ENCODE measurements at regions not wholly inside any gene's neighbourhood (a gene's known extent, or its start where the extent isn't known, plus 50 kb on each side); places are given as distances from the start of the nearest gene placed in this dataset.
"Not testable (repeated sequence)": the region's sequence is repeated elsewhere in the genome, so short reads cannot be mapped to it uniquely, and the experiment has no call there.

DNA sequence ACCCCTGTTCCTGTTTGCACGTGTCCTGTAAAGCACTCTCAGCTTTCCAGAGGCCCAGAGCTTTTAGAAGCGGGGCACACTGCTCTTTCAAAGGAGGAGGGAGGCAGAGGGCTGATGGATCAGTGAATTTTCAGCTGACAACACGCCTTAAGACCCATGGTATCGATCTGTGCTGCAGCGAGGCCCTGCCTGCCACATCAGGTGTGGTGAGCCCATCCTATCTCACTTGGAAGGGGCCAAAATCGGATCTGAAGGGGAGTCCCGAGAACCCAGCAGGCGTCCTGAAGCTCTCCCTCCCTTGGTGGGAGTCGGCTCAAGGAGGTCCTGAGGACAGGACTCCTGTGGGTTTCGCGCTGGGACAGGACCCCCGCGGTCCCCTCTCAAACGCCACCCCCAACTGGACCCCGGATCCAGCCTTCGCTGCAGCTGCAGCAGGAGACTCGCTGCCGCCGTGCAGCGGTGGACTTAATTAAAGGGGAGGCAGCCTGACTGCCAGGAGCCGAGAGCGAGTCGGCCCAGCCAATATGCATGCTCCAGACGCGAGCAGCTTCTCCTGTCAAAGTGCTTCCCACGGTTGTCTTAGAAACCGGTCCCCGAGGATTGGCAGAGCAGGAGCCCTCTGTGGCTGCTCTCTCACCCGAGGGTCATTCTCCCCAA, 580.0 kb upstream of the ZNF337 start:
- DNase-seq (ENCODE audit: low spot score in 2 of 2): no peak
- TF ChIP-seq EP300 (IDR thresholded peaks at IDR 0.05) (no peak), POLR2A (IDR thresholded peaks at IDR 0.05) (no peak)
- TF ChIP-seq, protein P1, sequence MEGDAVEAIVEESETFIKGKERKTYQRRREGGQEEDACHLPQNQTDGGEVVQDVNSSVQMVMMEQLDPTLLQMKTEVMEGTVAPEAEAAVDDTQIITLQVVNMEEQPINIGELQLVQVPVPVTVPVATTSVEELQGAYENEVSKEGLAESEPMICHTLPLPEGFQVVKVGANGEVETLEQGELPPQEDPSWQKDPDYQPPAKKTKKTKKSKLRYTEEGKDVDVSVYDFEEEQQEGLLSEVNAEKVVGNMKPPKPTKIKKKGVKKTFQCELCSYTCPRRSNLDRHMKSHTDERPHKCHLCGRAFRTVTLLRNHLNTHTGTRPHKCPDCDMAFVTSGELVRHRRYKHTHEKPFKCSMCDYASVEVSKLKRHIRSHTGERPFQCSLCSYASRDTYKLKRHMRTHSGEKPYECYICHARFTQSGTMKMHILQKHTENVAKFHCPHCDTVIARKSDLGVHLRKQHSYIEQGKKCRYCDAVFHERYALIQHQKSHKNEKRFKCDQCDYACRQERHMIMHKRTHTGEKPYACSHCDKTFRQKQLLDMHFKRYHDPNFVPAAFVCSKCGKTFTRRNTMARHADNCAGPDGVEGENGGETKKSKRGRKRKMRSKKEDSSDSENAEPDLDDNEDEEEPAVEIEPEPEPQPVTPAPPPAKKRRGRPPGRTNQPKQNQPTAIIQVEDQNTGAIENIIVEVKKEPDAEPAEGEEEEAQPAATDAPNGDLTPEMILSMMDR (IDR thresholded peaks at IDR 0.05): no peak
- Histone ChIP-seq H3K9me3 (no peaks in the 10 kb centered on the region), H3K27me3 (no peaks in the 10 kb centered on the region), H3K4me1 (no peaks in the 10 kb centered on the region), H3K36me3 (no peaks in the 10 kb centered on the region), H3K27ac (no peak overlapping the region), H3K4me3 (no peak overlapping the region)
- 20 to 24% methylated on average over 20 to 22 of the region's 29 CpGs for WGBS, 2 donors

DNA sequence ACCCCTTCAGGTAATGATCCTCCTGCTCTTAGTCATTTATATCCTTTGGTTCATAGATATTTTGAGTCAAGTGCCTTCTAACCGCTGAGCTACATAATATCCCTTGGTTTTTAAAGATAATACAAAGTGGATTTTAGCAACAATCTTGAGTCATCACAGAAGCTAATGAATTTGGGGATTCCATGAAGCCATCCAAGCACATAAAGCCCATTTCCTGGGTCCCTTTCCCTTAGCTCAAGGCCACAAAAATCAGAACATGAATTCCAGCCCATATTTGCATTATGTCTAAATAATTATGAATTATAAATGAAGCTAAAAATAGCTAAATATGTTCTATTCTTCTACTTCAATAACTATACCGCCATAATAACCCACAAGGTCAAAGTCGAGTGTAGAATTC, 572.1 kb upstream of the ZNF337 start:
- H3K4me3 ChIP-seq; H3K4me1 ChIP-seq; H3K27ac ChIP-seq; H3K27me3 ChIP-seq; DNase-seq (ENCODE audit: low spot score in 2 of 2); H3K36me3 ChIP-seq; H3K9me3 ChIP-seq: not testable (repeated sequence)
- 66 to 79% methylated on average over 3 of the region's 3 CpGs for WGBS, 2 donors

DNA sequence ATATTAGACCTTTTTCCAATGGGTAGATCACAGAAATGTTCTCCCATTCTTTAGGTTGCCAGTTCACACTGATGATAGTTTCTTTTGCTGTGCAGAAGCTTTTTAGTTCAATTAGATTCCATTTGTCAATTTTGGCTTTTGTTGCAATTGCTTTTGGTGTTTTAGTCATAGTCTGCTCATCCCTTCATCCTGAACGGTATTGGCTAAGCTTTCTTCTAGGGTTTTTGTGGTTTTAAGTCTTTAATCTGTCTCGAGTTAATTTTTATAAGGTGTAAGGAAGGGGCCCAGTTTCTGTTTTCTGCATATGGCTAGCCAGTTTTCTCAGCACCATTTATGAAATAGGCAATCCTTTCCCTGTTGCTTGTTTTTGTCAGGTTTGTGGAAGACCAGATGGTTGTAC, 564.3 kb upstream of the ZNF337 start:
- H3K4me1 ChIP-seq; DNase-seq (ENCODE audit: low spot score in 2 of 2); H3K27ac ChIP-seq; H3K27me3 ChIP-seq; H3K36me3 ChIP-seq; H3K9me3 ChIP-seq; H3K4me3 ChIP-seq: not testable (repeated sequence)
- 73 to 79% methylated on average over 2 of the region's 2 CpGs for WGBS, 2 donors

DNA sequence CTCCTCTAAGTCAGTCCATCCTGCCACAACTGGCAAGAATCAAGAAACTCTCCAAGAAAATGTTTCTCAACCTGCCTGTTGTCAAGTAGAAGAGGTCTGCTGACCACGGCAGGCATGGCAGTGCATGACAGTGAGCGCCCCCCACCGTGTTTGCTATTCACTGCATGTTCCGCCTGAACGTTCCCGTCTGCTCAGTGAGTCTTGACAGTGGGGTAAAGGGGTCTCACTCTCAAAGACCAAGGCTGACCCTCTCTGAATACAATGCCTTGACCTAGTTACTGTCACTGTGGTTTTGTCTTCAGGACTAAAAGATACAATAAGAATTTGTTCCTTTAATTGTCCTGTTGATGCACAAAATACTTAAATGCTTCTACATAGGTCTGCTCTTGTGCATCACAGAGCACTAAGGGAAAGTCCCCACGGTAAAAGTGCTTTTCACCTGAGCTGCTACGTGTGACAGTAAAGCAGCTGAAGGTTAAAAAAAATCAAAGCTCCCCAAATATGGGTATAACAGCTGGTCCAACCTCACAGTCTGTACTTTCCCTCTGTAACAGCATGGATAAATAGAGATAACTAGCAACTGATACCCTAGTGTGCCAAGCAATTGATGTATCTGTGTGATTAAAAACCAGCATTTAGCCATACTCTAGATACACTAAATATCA, 555.8 kb upstream of the ZNF337 start:
- H3K9me3 ChIP-seq; DNase-seq (ENCODE audit: low spot score in 2 of 2); H3K27ac ChIP-seq; H3K4me3 ChIP-seq; H3K36me3 ChIP-seq; H3K27me3 ChIP-seq; H3K4me1 ChIP-seq: not testable (repeated sequence)
- WGBS, 2 donors: 67 to 73% methylated on average over 8 of the region's 8 CpGs

DNA sequence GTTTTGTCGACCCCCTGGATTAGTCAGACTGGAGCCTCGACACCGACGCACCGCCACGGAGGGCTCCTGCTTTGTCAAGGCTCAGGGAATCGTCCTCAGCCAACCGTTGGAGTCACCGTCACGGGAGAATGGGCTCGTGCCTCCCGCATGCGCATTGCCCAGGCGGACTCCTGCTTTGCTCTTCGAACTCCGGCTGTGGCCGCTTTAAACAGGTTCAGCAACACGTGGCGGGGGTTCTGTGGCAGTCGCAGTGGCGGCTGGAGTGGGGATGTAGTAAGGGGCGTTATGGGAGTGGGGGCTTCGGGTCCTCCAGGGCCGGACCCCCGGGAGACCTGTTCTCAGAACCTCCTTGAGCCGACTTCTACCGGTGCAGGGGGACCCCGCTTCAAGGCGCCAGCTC, 554.7 kb upstream of the ZNF337 start:
- 93 to 95% methylated on average over 26 to 29 of the region's 29 CpGs for WGBS, 2 donors
- not testable (repeated sequence) for H3K27me3 ChIP-seq; H3K9me3 ChIP-seq; H3K4me3 ChIP-seq; H3K36me3 ChIP-seq; H3K4me1 ChIP-seq; DNase-seq (ENCODE audit: low spot score in 2 of 2); H3K27ac ChIP-seq

DNA sequence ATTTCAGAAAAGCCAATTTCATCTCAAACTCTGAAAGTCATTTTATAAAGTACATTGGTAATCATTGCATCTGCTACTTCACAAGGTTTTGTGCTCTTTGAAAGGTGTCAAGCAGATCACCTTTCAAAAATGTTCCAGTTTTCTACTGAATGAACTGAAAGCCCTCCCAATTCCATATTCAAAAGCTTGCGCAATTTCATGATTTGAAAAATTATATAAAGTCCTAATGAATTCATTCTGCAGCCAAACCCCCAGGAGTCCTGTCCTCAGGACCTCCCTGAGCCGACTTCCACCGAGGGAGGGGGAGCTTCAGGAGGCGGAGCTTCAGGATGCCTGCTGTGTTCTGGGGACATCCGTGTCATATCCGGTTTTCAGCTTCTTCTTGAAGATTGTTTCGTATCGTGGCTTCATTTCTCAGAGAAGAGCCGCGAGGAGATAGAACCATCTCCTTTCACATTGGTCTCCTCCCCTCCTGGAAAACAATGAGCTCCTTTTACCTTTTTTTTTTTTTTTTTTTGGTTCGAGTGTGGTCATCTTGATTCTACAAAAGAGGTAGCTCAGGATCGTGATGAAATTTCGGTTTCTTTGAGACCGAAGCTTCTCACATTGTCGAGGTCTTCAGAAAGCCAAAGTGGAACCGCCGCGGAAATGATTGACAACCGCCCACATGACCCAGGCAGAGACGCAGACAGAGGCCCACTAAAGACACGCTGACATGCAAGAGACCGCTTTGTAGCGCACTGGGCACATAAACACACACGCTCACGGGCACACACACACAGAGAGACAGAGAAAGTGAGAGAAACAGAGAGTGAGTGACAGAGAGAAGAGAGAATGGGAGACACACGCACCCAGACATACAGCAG, 553.8 kb upstream of the ZNF337 start:
- not testable (repeated sequence) for H3K4me3 ChIP-seq; H3K27me3 ChIP-seq; H3K9me3 ChIP-seq; H3K36me3 ChIP-seq; H3K27ac ChIP-seq; H3K4me1 ChIP-seq; DNase-seq (ENCODE audit: low spot score in 2 of 2)
- 91% methylated on average over 26 of the region's 26 CpGs for WGBS, 2 donors

DNA sequence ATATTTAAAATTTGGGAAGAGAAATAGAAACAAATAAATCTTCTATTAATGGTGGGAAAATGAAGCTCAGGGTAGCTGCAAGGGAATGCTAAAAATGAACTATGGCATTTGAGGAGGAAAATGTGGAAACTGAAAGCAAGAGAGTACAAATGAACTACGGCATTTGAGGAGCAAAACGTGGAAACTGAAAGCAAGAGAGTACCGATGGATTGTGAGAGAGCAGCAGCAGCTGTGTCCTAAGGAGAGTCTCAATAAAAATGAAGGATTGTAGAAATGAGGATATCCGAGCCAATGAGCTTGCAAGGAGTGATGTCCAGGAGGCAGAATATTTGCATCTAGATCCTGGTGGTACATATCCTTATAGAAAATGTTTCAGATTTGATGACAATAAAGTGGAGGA, 547.1 kb upstream of the ZNF337 start:
- no peak for TF ChIP-seq EP300 (IDR thresholded peaks at IDR 0.05)
- TF ChIP-seq POLR2A (IDR thresholded peaks at IDR 0.05): no peak
- TF ChIP-seq, protein P1 (IDR thresholded peaks at IDR 0.05): no peak
- no peaks in the 10 kb centered on the region for H3K4me1 ChIP-seq
- H3K36me3 ChIP-seq: no peaks in the 10 kb centered on the region
- no peak overlapping the region for H3K4me3 ChIP-seq
- H3K27ac ChIP-seq: no peak overlapping the region
- DNase-seq (ENCODE audit: low spot score in 2 of 2): no peak
- H3K27me3 ChIP-seq: no peaks in the 10 kb centered on the region
- 75 to 82% methylated on average over 4 of the region's 4 CpGs for WGBS, 2 donors
- H3K9me3 ChIP-seq: no peaks in the 10 kb centered on the region

DNA sequence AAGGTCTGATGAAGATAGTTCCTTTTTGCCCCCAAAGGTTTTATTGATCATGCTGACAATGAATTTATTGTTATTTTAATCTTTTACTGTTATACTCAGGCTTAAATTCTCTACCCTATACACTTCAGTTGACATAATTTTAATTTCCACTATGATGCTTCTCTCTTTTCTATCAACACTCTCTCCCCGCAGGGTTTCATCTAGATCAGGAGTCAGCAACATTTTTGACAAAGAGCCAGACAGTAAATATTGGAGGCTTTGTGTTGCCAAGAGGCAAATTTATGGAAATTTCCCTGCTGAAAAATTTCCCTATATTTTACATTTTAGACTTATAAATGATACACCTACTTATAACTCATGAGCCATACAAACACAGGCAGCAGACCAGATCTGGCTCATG, 524.0 kb upstream of the ZNF337 start:
- not testable (repeated sequence) for H3K4me1 ChIP-seq; H3K4me3 ChIP-seq; H3K9me3 ChIP-seq; H3K36me3 ChIP-seq; H3K27ac ChIP-seq; DNase-seq (ENCODE audit: low spot score in 2 of 2); H3K27me3 ChIP-seq
- WGBS, 2 donors: 60 to 61% methylated on average over 1 of the region's 1 CpG

DNA sequence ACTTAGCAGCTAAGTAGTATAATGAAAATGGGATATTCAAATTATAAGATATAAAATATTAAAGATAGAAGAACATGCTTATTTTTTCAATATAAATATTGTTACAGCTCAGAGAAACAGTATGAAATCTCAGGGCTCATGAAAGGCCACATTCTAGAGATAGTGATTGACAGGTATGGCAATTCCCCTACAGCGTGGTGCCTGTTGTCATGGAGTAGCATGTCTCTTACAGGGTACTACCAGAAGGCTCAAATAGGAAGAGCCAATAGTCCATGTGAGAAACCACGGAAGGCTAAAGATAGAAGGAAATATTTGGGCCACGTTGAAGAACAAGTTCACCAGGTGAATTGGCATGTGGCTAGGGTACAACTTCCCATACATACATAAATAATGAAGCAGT, 522.9 kb upstream of the ZNF337 start:
- H3K4me1 ChIP-seq; H3K36me3 ChIP-seq; H3K27ac ChIP-seq; H3K9me3 ChIP-seq; H3K27me3 ChIP-seq; DNase-seq (ENCODE audit: low spot score in 2 of 2); H3K4me3 ChIP-seq: not testable (repeated sequence)
- 81 to 86% methylated on average over 3 of the region's 3 CpGs for WGBS, 2 donors
